B cell (primary cell): ENCODE measurements at regions not wholly inside any gene's neighbourhood (a gene's known extent, or its start where the extent isn't known, plus 50 kb on each side); places are given as distances from the start of the nearest gene placed in this dataset.

ENCODE experiments used
- ATAC-seq: fragments of 200-7000 bp; cut with Tn5 transposase; one replicate; pipeline ENCODE4 v1.10.0; 2021; ENCODE audit warnings: low read depth, mild to moderate bottlenecking, moderate number of reproducible peaks, moderate library complexity
- CTCF ChIA-PET: fragments of 350-600 bp; sonication (Branson Sonifier 250); formaldehyde crosslinking; loops from one replicate; lab custom pipeline; 2021; ENCODE audit warnings: antibody characterized with exemption, inconsistent platforms; lab: Charles Lee
- POLR2A ChIA-PET: fragments of 350-600 bp; sonication (Branson Sonifier 250); formaldehyde crosslinking; loops from one replicate; lab custom pipeline; 2021; ENCODE audit warnings: antibody characterized with exemption; lab: Charles Lee
- DNase-seq: peaks from one replicate; pipeline ENCODE4 v3.0.0; 2013
- H2AFZ ChIP-seq: 2 replicates; pipeline ENCODE4 v1.6.1; 2012; ENCODE audit warnings: mild to moderate bottlenecking, low read depth, low read length; ENCODE audit not compliant: insufficient read depth, poor library complexity, severe bottlenecking
- H3K27ac ChIP-seq, 2 donors: 1 replicate in 1 of 2; 2 replicates in 1 of 2; pipeline ENCODE4 v1.5.1; 2012 to 2013; ENCODE audit warnings: low read length in 2 of 2, mild to moderate bottlenecking in 2 of 2, moderate library complexity in 1 of 2
- H3K27me3 ChIP-seq, 4 experiments: fragments of 200-600 bp in 1 of 4; sonication (generic) in 1 of 4; replicated peaks in 1 of 4; 1 replicate in 2 of 4; 2 replicates in 2 of 4; pipeline versions ENCODE4 v1.6.1 to v1.7.0; 2013 to 2016; ENCODE audit warnings: low read length in 3 of 4, mild to moderate bottlenecking in 2 of 4, mixed read lengths in 1 of 4, moderate library complexity in 1 of 4; ENCODE audit not compliant: insufficient read depth in 4 of 4, control insufficient read depth in 3 of 4; ENCODE audit errors: control extremely low read depth in 1 of 4
- H3K36me3 ChIP-seq, 2 experiments: replicated peaks in 1 of 2; 1 replicate in 1 of 2; 2 replicates in 1 of 2; pipeline versions ENCODE4 v1.6.1 to v1.7.1; 2013; ENCODE audit warnings: low read length in 1 of 2; ENCODE audit not compliant: insufficient read depth in 2 of 2, control insufficient read depth in 1 of 2; ENCODE audit errors: control extremely low read depth in 1 of 2, extremely low read depth in 1 of 2
- H3K4me1 ChIP-seq, 2 donors: fragments of 200-600 bp in 1 of 2; sonication (generic) in 1 of 2; 1 replicate in 1 of 2; 2 replicates in 1 of 2; pipeline versions ENCODE4 v1.5.1 to v1.6.1; 2013 to 2017; ENCODE audit warnings: low read length in 2 of 2; ENCODE audit not compliant: control insufficient read depth in 2 of 2, insufficient read depth in 2 of 2
- H3K4me2 ChIP-seq: replicated peaks from 2 replicates; pipeline ENCODE3; 2012; ENCODE audit warnings: mild to moderate bottlenecking, low read depth, low read length; ENCODE audit not compliant: poor library complexity, severe bottlenecking
- H3K4me3 ChIP-seq, 5 experiments: fragments of 200-600 bp in 1 of 5; sonication (generic) in 1 of 5; 1 replicate in 3 of 5; 2 replicates in 2 of 5; pipeline versions ENCODE4 v1.5.1 to v1.7.0; 2011 to 2016; ENCODE audit warnings: low read length in 4 of 5, mild to moderate bottlenecking in 4 of 5, low read depth in 2 of 5, control low read depth in 1 of 5, moderate library complexity in 1 of 5; ENCODE audit not compliant: insufficient read depth in 1 of 5; ENCODE audit errors: control extremely low read depth in 1 of 5, extremely low read depth in 1 of 5
- H3K79me2 ChIP-seq: fragments of 200-600 bp; sonication (generic); one replicate; pipeline ENCODE4 v1.6.0; 2016; ENCODE audit warnings: low read length; ENCODE audit not compliant: control insufficient read depth, insufficient read depth
- H3K9ac ChIP-seq: fragments of 200-600 bp; sonication (generic); 2 replicates; pipeline ENCODE4 v1.6.1; 2017; ENCODE audit warnings: mild to moderate bottlenecking, low read length, moderate library complexity
- H3K9me3 ChIP-seq, 3 donors: one replicate each; pipeline versions ENCODE4 v1.6.1 to v1.7.1; 2013; ENCODE audit warnings: low read length in 2 of 3; ENCODE audit not compliant: control insufficient read depth in 2 of 3, insufficient read depth in 1 of 3; ENCODE audit errors: control extremely low read depth in 1 of 3
- H4K20me1 ChIP-seq: 2 replicates; pipeline ENCODE4 v1.6.0; 2012; ENCODE audit warnings: mild to moderate bottlenecking, low read length; ENCODE audit not compliant: insufficient read depth, control insufficient read depth, poor library complexity, severe bottlenecking
- H3K27ac Mint-ChIP-seq: one replicate; pipeline ENCODE4 v1.8.0; 2021; ENCODE audit warnings: mixed read lengths
- H3K27me3 Mint-ChIP-seq: one replicate; pipeline ENCODE4 v1.8.0; 2021; ENCODE audit warnings: mixed read lengths
- H3K4me1 Mint-ChIP-seq: one replicate; pipeline ENCODE4 v1.8.0; 2021; ENCODE audit warnings: mixed read lengths
- H3K4me3 Mint-ChIP-seq: one replicate; pipeline ENCODE4 v1.8.0; 2021; ENCODE audit warnings: mixed read lengths
- H3K9me3 Mint-ChIP-seq: one replicate; pipeline ENCODE4 v1.8.0; 2022; ENCODE audit warnings: mixed read lengths; ENCODE audit not compliant: insufficient read depth
- EZH2 ChIP-seq: IDR thresholded peaks from 2 replicates; pipeline ENCODE4 v1.6.1; 2012; ENCODE audit warnings: borderline replicate concordance, low read depth, mild to moderate bottlenecking, moderate library complexity, low read length; ENCODE audit not compliant: insufficient read depth, poor library complexity, severe bottlenecking
- WGBS: methylation state at CpG from one replicate; pipeline ENCODE4 v1.1.5; 2013; ENCODE audit warnings: missing lambda C conversion rate; ENCODE audit not compliant: insufficient coverage; 5-methylcytosine and 5-hydroxymethylcytosine counted together
- intact Hi-C: fragments of 100-400 bp; cut with micrococcal nuclease; formaldehyde crosslinking; loops from one replicate; pipeline ENCODE4 v1.10.0; 2022
- TF ChIP-seq, protein P1 (sequence below): fragments of 200-600 bp; IDR thresholded peaks from one replicate; pipeline ENCODE4 v1.8.0; 2022; ENCODE audit warnings: antibody characterized with exemption, mild to moderate bottlenecking

GRCh38 chr1:223036479-223036845, 106.6 kb downstream of the TLR5 start:
- H3K4me3 ChIP-seq: no peak overlapping the region
- no peaks in the 10 kb centered on the region for H3K79me2 ChIP-seq
- no peaks in the 10 kb centered on the region for H3K4me1 Mint-ChIP-seq
- ATAC-seq (no peak), DNase-seq (no peak)
- H3K27me3 ChIP-seq: peaks cover 0 to 3% (median 0%) of the 10 kb centered on the region in 4 experiments
- H3K36me3 ChIP-seq: no peaks in the 10 kb centered on the region
- H3K9ac ChIP-seq: no peak overlapping the region
- no peak overlapping the region for H3K4me2 ChIP-seq
- ChIA-PET CTCF (no interaction called here), POLR2A (no interaction called here)
- H3K4me3 Mint-ChIP-seq: no peak overlapping the region
- H3K9me3 ChIP-seq: no peaks in the 10 kb centered on the region
- WGBS: 93% methylated on average over 4 of the region's 6 CpGs
- H3K9me3 Mint-ChIP-seq: no peaks in the 10 kb centered on the region
- peaks cover 24% of the 10 kb centered on the region for H3K27me3 Mint-ChIP-seq
- H2AFZ ChIP-seq: no peak overlapping the region
- no peak overlapping the region for H3K27ac ChIP-seq
- no peaks in the 10 kb centered on the region for H4K20me1 ChIP-seq
- no peak for TF ChIP-seq EZH2
- TF ChIP-seq, protein P1, sequence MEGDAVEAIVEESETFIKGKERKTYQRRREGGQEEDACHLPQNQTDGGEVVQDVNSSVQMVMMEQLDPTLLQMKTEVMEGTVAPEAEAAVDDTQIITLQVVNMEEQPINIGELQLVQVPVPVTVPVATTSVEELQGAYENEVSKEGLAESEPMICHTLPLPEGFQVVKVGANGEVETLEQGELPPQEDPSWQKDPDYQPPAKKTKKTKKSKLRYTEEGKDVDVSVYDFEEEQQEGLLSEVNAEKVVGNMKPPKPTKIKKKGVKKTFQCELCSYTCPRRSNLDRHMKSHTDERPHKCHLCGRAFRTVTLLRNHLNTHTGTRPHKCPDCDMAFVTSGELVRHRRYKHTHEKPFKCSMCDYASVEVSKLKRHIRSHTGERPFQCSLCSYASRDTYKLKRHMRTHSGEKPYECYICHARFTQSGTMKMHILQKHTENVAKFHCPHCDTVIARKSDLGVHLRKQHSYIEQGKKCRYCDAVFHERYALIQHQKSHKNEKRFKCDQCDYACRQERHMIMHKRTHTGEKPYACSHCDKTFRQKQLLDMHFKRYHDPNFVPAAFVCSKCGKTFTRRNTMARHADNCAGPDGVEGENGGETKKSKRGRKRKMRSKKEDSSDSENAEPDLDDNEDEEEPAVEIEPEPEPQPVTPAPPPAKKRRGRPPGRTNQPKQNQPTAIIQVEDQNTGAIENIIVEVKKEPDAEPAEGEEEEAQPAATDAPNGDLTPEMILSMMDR: no peak
- H3K27ac Mint-ChIP-seq: no peak overlapping the region
- intact Hi-C loops: no loop called here
- H3K4me1 ChIP-seq: no peaks in the 10 kb centered on the region

GRCh38 chr1:223037845-223038244, 105.2 kb downstream of the TLR5 start:
- Histone ChIP-seq H2AFZ (no peak overlapping the region), H3K27ac (no peak overlapping the region), H3K9ac (no peak overlapping the region), H3K36me3 (no peaks in the 10 kb centered on the region), H3K27me3 (peaks cover 0 to 3% (median 0%) of the 10 kb centered on the region in 4 experiments), H3K4me1 (no peaks in the 10 kb centered on the region), H3K79me2 (no peaks in the 10 kb centered on the region), H3K4me3 (no peak overlapping the region), H3K4me2 (no peak overlapping the region), H4K20me1 (no peaks in the 10 kb centered on the region), H3K9me3 (no peaks in the 10 kb centered on the region)
- no peak for DNase-seq
- Mint-ChIP-seq H3K4me3 (no peak overlapping the region), H3K9me3 (no peaks in the 10 kb centered on the region), H3K27me3 (peaks cover 28% of the 10 kb centered on the region), H3K27ac (no peak overlapping the region), H3K4me1 (no peaks in the 10 kb centered on the region)
- no peak for TF ChIP-seq EZH2
- TF ChIP-seq, protein P1: no peak
- 93% methylated on average over 5 of the region's 9 CpGs for WGBS
- intact Hi-C loops: no loop called here
- ATAC-seq: no peak
- CTCF ChIA-PET: no interaction called here
- POLR2A ChIA-PET: no interaction called here
